NCI-H345 (cell line): ENCODE measurements at regions not wholly inside any gene's neighbourhood (a gene's known extent, or its start where the extent isn't known, plus 50 kb on each side); places are given as distances from the start of the nearest gene placed in this dataset.

Experiments
- DNase-seq: peaks from one replicate; lab custom pipeline; 2025; lab: John Stamatoyannopoulos, UW

GRCh38 chr10:105359708-105360107 lies 718.6 kb downstream of the SORCS3 start:
- no peak for DNase-seq

GRCh38 chr10:105358911-105359310 lies 717.8 kb downstream of the SORCS3 start:
- no peak for DNase-seq

- DNase-seq: no peak
These were observed 715.5 kb downstream of the SORCS3 start for GRCh38 chr10:105356626-105357025.

- no peak for DNase-seq
These were observed 712.9 kb downstream of the SORCS3 start for GRCh38 chr10:105354010-105354409.

- DNase-seq: no peak
These were observed 711.7 kb downstream of the SORCS3 start for GRCh38 chr10:105352827-105353226.

- no peak for DNase-seq
These were observed 711.2 kb downstream of the SORCS3 start for GRCh38 chr10:105352281-105352680.

- DNase-seq: no peak
These were observed 710.1 kb downstream of the SORCS3 start for GRCh38 chr10:105351187-105351586.

- no peak for DNase-seq
These were observed 706.4 kb downstream of the SORCS3 start for GRCh38 chr10:105347487-105347886.

GRCh38 chr10:105342606-105343005 lies 701.5 kb downstream of the SORCS3 start:
- no peak for DNase-seq

- DNase-seq: no peak
These were observed 698.6 kb downstream of the SORCS3 start for GRCh38 chr10:105339669-105340068.

GRCh38 chr10:105328503-105329133 lies 687.5 kb downstream of the SORCS3 start:
- DNase-seq: peak; percentile 10
